ENCODE measurements at regions not wholly inside any gene's neighbourhood (a gene's known extent, or its start where the extent isn't known, plus 50 kb on each side); places are given as distances from the start of the nearest gene placed in this dataset.
"Not testable (repeated sequence)": the region's sequence is repeated elsewhere in the genome, so short reads cannot be mapped to it uniquely, and the experiment has no call there.

DNA sequence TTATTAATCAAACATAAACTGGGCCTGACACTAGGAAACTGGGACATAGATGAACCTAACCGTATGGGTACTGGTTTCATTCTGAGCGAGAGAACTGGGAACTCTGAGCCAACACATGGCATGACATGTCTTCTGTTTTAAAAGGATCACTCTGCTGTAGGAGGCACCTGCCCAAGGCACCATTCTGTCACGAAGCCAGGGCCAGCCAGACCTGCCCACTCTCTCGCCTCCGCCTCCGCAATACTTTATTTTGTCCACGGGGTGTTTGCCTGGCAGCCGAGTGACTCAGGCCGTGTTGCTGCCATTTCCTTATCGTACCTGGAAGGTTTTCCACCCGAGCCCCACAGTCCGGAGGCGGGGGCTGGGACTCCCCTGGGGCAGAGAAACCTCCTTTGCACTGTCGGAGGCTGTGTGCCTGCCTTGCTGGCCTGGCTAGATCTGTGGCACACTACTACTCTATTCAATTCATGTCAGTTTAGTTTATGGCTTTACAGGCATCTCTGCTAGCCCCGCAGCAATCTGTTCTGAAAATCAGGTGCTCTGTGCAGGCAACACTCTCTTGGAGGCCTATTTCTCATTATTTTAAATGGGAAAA is 120.4 kb upstream of the ACKR3 start:
- no peak for DNase-seq (ENCODE audit: low read depth)
- in situ Hi-C loops (cut with HindIII; ENCODE audit: low pct_unique_long_range_greater_than_20kb, low sequenced_read_pairs) = no loop called here

DNA sequence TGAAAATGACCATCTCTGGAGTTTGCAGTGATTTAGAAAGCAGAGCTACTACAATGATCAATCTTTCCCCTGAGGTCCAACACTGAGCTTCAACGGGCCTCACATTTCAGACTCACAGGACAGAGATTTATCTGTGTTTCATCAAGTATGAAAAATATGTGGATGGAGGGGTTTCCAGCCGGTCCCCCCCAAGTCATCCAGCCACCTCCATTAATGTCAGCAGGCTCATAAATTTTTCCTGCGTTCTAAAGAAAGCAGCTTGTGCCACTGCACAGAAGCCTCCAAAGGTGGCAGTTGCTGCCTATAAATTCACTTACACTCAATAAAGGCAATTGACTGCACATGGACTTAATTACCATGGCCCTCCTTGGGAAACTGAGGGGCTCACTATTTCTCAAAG is 117.4 kb upstream of the ACKR3 start:
- in situ Hi-C loops (cut with HindIII; ENCODE audit: low pct_unique_long_range_greater_than_20kb, low sequenced_read_pairs) = no loop called here
- DNase-seq (ENCODE audit: low read depth) = no peak

DNA sequence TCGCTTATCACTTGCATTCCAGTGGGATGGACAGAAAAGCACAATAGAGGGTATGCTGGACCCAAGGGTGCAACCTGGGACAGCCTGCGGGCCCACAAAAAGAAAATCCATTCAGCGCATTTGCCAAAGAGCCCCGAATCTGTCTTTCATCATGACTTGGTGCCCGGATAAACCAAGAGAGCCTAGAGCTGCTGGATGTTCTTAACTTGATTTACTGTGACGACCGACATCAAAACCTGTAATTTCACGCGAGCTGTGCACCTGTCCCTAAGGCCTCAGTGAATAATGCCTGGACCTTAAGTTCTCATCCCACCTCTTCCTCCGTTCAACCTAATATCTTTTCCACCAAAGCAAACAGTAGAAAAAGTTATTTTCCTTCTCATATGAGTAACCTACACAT is 115.5 kb upstream of the ACKR3 start:
- in situ Hi-C loops (cut with HindIII; ENCODE audit: low pct_unique_long_range_greater_than_20kb, low sequenced_read_pairs) = no loop called here

DNA sequence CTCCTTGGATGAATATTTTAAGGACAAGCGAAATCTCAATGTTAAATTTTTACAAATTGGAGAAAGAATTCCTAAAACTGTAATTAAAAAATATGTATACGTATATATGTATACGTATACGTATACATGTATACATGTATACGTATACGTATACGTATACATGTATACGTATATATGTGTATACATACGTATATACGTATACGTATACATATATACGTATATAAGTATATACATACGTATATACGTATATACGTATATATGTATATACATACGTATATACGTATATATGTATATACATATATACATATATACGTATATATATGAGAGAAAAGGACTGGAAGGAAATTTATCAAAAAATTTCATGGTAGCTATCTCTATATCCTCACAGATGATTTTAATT is 110.2 kb upstream of the ACKR3 start:
- in situ Hi-C loops (cut with HindIII; ENCODE audit: low pct_unique_long_range_greater_than_20kb, low sequenced_read_pairs) = no loop called here
- no peak for DNase-seq (ENCODE audit: low read depth)

More for the DNA sequence above, 115.5 kb upstream of the ACKR3 start:
- no peak for DNase-seq (ENCODE audit: low read depth)

DNA sequence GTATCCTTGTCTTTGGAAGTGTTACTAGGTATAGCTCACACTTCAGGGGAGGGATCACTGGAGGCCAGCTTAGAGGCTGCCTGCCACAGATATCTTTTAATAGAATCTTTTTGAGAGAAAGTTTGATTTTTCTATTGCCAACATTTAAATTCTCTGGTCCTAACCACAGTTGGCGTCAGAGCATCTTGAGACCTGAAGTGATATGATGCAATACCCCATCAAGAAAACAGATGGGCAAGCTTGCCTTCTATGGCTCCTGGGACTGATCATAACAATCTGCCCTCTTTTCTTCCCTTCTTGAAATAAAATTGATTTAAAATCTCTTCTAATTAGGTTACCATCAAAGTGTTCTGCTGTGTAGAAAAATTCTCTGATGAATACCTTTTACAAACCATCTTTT is 105.5 kb upstream of the ACKR3 start:
- in situ Hi-C loops (cut with HindIII; ENCODE audit: low pct_unique_long_range_greater_than_20kb, low sequenced_read_pairs) = no loop called here
- DNase-seq (ENCODE audit: low read depth) = no peak

DNA sequence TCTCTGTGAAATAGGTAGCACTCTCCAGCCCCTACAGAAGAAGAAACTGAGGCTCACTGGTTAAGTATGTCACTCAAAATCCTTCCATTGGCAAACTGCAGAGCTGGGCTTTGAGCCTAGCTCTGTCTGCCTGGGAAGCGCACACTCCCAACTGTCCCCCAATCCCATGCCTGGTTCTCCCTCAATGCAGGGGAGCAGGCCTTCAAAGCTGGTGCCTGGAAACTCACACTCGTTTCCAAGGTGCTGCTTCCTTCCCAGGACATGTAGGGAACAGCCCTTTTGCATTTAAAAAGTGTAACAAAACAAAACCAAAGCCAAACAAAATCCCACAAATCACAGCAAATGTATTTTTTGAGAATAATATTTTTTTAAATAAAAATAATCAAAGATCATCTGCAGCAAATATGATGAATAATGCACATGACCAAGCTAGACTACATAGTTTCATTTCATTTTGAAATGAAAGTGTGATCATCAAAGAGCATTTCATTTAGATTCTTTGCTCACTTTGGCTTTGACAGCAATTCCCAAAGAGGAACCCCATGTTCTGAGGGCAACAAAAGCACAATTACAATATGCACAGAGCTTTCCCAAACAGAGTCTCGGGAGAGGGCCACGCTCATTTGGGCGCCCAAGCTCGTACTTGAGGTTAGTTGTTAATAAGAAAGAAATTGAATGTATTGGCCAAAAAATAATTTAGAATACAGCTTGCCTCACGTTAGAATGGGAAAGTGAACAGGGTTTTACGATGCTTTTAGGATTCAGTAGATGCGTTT is 96.7 kb upstream of the ACKR3 start:
- in situ Hi-C loops (cut with HindIII; ENCODE audit: low pct_unique_long_range_greater_than_20kb, low sequenced_read_pairs) = no loop called here
- no peak for DNase-seq (ENCODE audit: low read depth)

DNA sequence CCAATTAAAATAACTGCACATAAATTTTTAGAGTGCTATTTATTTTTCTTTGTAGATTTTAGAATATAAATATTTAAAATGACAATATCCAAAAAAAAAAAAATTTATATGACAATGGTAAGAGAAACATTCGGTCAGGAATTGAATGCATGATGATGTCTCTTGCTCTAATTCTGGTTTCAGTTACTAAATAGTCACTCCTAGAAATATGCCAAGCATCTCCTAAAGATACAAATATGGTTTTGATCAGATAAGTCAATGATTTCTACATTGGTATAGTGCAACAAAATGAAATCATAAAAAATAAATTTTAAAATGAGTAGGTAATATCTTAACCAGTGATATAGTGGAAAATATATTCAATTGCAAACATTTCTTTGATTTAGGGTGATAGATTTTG is 95.9 kb upstream of the ACKR3 start:
- no peak for DNase-seq (ENCODE audit: low read depth)
- in situ Hi-C loops (cut with HindIII; ENCODE audit: low pct_unique_long_range_greater_than_20kb, low sequenced_read_pairs) = no loop called here

DNA sequence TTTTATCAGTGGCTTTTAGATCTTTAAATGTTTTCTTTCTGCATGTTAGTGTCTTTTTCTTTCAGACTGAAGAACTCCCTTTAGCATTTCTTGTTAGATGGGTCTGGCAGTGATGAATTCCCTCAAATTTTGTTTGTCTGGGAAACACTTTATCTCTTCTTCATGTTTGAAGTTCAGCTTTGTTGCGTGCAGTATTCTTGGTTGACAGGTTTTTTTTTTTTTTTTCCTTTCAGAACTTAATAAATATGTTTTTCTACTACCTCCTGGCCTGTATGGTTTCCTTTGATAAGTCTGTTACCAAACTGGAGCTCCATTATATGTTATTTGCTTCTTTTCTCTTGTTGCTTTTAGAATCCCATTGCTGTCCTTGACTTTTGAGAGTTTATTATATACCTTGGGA is 89.8 kb upstream of the ACKR3 start:
- in situ Hi-C loops (cut with HindIII; ENCODE audit: low pct_unique_long_range_greater_than_20kb, low sequenced_read_pairs) = no loop called here
- DNase-seq (ENCODE audit: low read depth) = no peak

DNA sequence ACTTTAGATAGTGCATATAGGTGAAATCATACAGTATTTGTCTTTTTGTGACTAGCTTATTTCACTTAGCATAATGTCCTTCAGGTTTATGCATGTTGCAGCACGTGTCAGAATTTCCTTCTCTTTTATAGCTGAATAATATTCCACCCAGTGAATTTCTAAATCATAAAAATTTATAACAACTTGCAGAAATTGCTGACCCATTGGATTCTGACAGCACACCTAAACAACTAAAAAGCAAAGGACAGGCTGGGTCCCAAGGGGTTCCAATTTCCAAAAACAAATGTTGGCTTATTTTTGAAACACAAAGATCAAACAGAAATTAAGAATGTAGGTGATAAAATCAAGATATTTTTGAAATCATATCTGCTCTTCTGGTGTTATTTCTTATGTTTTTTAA is 86.5 kb upstream of the ACKR3 start:
- in situ Hi-C loops (cut with HindIII; ENCODE audit: low pct_unique_long_range_greater_than_20kb, low sequenced_read_pairs) = no loop called here

DNA sequence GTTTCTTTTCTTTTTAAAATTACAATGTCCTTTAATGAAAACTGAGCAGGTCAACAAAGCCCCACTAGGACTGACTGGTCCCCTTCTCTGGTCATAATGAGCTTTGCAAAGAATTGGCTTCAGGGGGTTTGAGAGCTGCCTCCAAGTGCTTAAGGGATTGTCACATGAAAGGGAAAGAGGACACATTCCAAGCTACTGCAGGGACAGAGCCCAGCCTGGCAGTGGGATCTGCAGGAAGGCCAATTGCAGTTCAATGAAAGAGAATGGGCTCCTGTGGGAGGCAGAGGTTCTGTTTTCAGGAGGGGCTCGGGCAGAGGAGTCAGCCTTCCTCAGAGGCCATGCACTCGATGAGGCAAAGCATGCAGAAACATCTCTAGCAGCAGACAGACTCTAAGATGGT is 84.1 kb upstream of the ACKR3 start:
- in situ Hi-C loops (cut with HindIII; ENCODE audit: low pct_unique_long_range_greater_than_20kb, low sequenced_read_pairs) = no loop called here
- DNase-seq (ENCODE audit: low read depth) = no peak

More for the DNA sequence above, 86.5 kb upstream of the ACKR3 start:
- no peak for DNase-seq (ENCODE audit: low read depth)

DNA sequence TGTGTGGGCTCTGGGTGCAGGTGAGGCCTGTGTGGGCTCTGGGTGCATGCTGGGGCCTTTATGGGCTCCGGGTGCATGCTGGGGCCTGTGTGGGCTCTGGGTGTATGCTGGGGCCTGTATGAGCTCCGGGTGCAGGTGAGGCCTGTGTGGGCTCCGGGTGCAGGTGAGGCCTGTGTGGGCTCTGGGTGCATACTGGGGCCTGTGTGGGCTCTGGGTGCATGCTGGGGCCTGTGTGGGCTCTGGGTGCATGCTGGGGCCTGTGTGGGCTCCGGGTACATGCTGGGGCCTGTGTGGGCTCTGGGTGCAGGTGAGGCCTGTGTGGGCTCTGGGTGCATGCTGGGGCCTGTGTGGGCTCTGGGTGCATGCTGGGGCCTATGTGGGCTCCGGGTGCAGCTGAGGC is 80.5 kb upstream of the ACKR3 start:
- DNase-seq (ENCODE audit: low read depth); in situ Hi-C loops (cut with HindIII; ENCODE audit: low pct_unique_long_range_greater_than_20kb, low sequenced_read_pairs): not testable (repeated sequence)

DNA sequence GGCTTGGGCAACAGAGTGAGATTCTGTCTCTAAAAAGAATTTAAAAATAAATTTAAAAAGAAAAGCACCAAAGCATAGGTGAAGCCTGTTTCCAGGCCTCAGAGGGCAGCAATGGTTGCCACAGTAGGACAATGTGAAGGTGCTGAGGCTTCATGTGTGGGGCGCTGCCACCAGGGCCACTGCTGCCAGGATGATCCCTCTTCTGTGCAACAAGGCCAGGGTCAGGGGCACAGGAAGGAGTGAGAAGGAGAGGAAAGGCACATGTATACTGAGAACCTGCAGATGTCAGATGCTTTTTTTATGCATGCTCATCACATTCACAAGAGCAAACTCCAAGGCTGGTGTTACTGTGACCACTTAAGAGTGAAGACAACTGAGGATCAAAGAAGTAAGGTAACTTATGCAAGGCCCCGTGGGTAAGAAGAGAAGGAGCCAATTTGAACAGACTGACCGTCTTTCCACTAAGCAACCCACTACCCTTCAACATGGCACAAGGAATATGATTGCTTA is 79.7 kb upstream of the ACKR3 start:
- DNase-seq (ENCODE audit: low read depth) = no peak
- in situ Hi-C loops (cut with HindIII; ENCODE audit: low pct_unique_long_range_greater_than_20kb, low sequenced_read_pairs) = no loop called here

DNA sequence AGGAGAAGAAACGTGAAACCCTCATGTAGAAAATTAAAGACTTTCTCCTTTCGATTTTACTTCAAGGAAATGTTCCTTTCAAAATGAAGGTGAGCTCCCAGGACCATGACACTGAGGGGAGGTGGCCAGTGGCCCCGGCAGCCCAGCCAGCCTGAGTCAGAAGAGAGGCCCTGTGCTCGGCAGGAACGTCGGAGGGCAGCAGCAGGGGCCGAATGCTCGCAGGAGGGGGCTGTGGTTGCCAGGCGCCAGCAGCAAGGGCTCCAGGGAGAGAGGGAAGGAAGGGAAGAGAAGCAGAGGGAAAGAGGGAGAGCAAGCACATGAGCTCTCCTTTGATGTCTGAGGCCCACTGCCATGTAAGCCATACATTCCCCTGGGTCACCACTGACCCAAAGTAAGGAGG is 73.3 kb upstream of the ACKR3 start:
- in situ Hi-C loops (cut with HindIII; ENCODE audit: low pct_unique_long_range_greater_than_20kb, low sequenced_read_pairs) = no loop called here
- no peak for DNase-seq (ENCODE audit: low read depth)

DNA sequence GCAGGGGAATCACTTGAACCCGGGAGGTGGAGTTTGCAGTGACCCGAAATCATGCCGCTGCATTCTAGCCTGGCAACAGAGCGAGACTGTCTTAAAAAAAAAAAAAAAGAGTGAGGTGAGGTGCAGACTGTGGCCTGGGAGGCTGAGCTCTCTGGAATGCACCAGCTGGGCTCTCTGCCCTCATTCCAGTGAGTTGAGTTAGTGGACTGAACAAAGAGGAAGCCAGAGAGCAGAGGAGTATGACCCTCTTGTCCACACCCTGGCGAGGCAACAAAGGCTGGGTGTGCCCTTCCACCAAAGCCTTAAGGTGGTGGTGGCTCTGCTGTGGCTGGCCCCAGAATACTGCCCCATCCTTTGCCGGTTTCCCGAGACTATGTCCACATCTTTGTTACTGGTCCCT is 71.3 kb upstream of the ACKR3 start:
- DNase-seq (ENCODE audit: low read depth) = no peak
- in situ Hi-C loops (cut with HindIII; ENCODE audit: low pct_unique_long_range_greater_than_20kb, low sequenced_read_pairs) = no loop called here

DNA sequence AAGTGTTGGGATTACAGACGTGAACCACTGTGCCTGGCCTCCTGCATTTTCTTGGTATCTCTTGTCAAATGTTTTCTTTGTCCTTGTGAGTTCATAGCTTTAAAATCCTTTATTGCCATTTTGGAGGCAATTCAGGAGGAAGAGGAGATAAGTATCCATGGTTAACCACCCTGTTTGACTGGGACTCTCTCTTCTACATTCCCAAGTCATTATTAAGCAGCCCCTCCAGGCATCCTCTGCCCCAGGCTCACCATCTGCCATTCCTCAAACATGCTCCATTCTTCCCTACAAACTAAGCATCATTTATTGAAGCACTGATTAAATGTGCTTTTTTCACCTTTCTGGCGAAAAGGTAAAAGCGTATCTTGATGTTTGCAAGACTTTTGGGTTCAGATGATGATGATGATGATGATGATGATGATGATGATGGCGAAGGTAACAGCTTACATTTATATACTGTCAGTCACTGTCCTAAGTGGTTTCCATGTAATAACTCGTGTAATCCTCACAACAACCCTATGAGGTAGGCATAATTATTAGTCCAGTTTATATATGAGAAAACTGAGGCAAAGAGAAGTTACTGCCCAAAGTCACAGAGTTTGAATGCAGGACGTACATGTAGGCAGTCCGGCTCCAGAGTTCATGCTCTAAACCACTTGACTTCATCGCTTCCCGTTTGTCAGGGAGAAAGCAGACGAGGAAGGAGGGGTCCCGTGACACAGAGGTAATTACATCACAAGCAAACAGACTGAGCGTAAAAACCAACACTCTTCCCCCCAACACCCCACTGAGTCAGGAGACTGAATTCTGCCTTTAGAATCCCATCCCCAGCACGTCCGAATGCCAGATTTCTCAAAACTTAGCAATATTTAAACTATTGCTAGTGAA is 69.7 kb upstream of the ACKR3 start:
- no peak for DNase-seq (ENCODE audit: low read depth)
- in situ Hi-C loops (cut with HindIII; ENCODE audit: low pct_unique_long_range_greater_than_20kb, low sequenced_read_pairs) = no loop called here

DNA sequence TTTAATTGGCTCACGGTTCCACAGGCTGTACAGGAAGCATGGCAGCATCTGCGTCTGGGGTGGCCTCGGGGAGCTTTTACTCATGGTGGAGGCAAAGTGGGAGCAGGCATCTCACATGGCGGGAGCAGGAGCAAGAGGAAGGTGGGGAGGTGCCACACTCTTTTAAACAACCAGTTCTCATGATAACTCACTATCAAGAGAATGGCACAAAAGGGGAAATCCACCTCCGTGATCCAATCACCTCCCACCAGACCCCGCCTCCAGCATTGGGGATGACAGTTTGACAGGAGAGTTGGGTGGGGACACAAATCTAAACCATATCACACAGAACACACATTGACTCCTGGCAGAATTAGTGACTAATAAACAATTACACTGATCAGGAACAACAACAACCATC is 68.6 kb upstream of the ACKR3 start:
- in situ Hi-C loops (cut with HindIII; ENCODE audit: low pct_unique_long_range_greater_than_20kb, low sequenced_read_pairs) = no loop called here
- no peak for DNase-seq (ENCODE audit: low read depth)

DNA sequence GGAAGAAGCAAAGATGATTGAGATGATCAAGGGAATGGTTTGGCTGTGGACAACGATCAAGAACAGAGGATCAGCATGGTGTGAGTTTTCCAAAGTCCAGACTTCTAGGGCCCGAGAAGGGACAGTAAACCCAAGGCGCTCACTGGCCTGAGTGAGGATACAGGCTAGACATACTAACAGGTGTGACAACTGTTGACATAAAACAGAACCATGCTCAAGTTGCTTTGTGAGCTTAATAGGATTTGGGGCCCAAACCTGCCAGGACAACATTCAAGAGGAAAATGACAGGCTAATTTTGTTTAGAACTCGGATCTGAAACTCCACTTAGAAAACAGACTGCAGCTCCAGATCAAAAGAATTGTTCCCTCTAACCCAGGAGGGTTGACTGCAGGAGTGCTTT is 68.1 kb upstream of the ACKR3 start:
- no peak for DNase-seq (ENCODE audit: low read depth)
- in situ Hi-C loops (cut with HindIII; ENCODE audit: low pct_unique_long_range_greater_than_20kb, low sequenced_read_pairs) = no loop called here

DNA sequence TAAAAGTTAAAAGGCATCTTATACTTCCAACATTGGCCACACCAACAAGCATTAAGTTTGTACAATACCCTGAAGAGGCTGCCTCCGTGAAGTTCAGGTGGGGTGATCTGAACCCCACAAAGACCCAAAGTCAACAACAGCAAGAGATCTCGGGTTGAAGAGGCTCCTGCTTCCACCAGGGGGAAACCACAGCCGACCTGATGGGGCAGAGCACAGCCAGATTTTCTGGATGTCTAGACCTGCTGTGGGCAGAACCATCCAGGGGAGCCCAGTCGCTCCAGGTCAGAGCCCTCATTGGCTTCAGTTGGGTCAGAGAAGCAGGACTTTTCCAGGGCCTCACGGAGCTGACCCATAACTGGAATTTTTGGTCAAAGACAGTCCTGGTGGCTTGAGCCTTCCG is 66.5 kb upstream of the ACKR3 start:
- DNase-seq (ENCODE audit: low read depth) = no peak
- in situ Hi-C loops (cut with HindIII; ENCODE audit: low pct_unique_long_range_greater_than_20kb, low sequenced_read_pairs) = no loop called here

DNA sequence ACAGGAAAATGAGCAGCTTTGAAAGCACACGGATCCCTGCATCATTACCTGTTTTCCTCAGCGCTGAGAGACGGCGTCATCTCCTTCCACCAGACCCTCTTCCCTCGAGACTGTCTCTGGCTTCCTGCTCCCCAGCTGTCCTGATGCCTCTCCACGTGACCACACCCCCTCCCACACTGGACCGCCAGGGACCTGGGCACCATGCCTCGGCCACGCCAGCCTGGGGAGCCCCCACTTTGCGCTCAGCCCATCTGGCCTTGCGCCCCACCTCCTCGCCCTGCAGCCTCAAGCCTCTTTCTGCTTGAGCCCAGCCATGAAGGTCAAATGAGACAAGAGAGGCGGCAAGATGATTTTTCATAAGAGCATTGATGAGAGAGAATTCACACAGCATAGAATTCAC is 66.0 kb upstream of the ACKR3 start:
- no peak for DNase-seq (ENCODE audit: low read depth)
- in situ Hi-C loops (cut with HindIII; ENCODE audit: low pct_unique_long_range_greater_than_20kb, low sequenced_read_pairs) = no loop called here

All from Caki2 (cell line).